Ishikawa (cell line): ENCODE measurements at regions not wholly inside any gene's neighbourhood (a gene's known extent, or its start where the extent isn't known, plus 50 kb on each side); places are given as distances from the start of the nearest gene placed in this dataset.

Experiments used
- CEBPB ChIP-seq: IDR thresholded peaks from 2 replicates; pipeline ENCODE4 v1.6.1; 2012
- CREB1 ChIP-seq: IDR thresholded peaks from 2 replicates; pipeline ENCODE4 v1.6.1; 2012; ENCODE audit warnings: low read depth
- EGR1 ChIP-seq: IDR thresholded peaks from 2 replicates; pipeline ENCODE4 v1.6.1; 2012
- EP300 ChIP-seq: IDR thresholded peaks from 2 replicates; pipeline ENCODE4 v1.6.1; 2012; ENCODE audit warnings: borderline replicate concordance
- FOXM1 ChIP-seq: IDR thresholded peaks from 2 replicates; pipeline ENCODE4 v1.6.1; 2012; ENCODE audit warnings: low read depth, borderline replicate concordance
- NFIC ChIP-seq: IDR thresholded peaks from 2 replicates; pipeline ENCODE4 v1.6.1; 2012
- RAD21 ChIP-seq: IDR thresholded peaks from 2 replicates; pipeline ENCODE4 v1.6.1; 2012; ENCODE audit warnings: low read depth
- TAF1 ChIP-seq: IDR thresholded peaks from 2 replicates; pipeline ENCODE4 v1.6.1; 2012; ENCODE audit warnings: low read depth, mild to moderate bottlenecking
- TCF12 ChIP-seq: IDR thresholded peaks from 2 replicates; pipeline ENCODE4 v1.6.1; 2012; ENCODE audit warnings: low read depth
- TEAD4 ChIP-seq: IDR thresholded peaks from 2 replicates; pipeline ENCODE4 v1.6.1; 2012
- YY1 ChIP-seq: IDR thresholded peaks from 2 replicates; pipeline ENCODE4 v1.6.1; 2012; ENCODE audit warnings: low read depth
- ZBTB7A ChIP-seq: IDR thresholded peaks from 2 replicates; pipeline ENCODE4 v1.6.1; 2012; ENCODE audit warnings: low read depth
- TF ChIP-seq, protein P1 (sequence below): IDR thresholded peaks from 2 replicates; pipeline ENCODE4 v1.6.1; 2012; ENCODE audit warnings: low read depth, mild to moderate bottlenecking
- TF ChIP-seq, protein P2 (sequence below): IDR thresholded peaks from 2 replicates; pipeline ENCODE4 v1.6.1; 2012
- TF ChIP-seq, protein P3 (sequence below): IDR thresholded peaks from 2 replicates; pipeline ENCODE4 v1.6.1; 2012

DNA sequence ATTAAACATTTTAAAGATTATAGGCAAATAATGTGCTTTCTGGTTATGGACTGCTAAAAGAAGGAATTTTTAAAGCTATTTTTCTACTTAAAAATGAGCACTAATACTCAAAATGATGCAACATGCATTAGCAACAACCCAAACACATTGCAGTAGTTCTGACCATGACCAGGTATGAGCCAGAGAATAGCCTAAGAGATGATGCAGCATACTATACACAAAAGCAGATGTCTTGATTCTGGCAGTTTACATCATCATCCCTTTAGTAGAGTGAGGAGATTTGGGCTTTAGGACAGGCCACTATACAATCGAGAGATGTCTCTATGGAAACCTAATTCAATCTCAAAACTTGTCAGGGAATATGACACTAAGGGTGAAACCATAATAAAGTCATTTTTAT is 307.1 kb downstream of the PRR16 start:
- TF ChIP-seq EGR1 = no peak
- TF ChIP-seq CEBPB = no peak
- TF ChIP-seq NFIC = no peak
- no peak for TF ChIP-seq TEAD4
- TF ChIP-seq ZBTB7A = no peak
- TF ChIP-seq, protein P1, sequence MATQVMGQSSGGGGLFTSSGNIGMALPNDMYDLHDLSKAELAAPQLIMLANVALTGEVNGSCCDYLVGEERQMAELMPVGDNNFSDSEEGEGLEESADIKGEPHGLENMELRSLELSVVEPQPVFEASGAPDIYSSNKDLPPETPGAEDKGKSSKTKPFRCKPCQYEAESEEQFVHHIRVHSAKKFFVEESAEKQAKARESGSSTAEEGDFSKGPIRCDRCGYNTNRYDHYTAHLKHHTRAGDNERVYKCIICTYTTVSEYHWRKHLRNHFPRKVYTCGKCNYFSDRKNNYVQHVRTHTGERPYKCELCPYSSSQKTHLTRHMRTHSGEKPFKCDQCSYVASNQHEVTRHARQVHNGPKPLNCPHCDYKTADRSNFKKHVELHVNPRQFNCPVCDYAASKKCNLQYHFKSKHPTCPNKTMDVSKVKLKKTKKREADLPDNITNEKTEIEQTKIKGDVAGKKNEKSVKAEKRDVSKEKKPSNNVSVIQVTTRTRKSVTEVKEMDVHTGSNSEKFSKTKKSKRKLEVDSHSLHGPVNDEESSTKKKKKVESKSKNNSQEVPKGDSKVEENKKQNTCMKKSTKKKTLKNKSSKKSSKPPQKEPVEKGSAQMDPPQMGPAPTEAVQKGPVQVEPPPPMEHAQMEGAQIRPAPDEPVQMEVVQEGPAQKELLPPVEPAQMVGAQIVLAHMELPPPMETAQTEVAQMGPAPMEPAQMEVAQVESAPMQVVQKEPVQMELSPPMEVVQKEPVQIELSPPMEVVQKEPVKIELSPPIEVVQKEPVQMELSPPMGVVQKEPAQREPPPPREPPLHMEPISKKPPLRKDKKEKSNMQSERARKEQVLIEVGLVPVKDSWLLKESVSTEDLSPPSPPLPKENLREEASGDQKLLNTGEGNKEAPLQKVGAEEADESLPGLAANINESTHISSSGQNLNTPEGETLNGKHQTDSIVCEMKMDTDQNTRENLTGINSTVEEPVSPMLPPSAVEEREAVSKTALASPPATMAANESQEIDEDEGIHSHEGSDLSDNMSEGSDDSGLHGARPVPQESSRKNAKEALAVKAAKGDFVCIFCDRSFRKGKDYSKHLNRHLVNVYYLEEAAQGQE = no peak
- TF ChIP-seq CREB1 = no peak
- no peak for TF ChIP-seq FOXM1
- TF ChIP-seq RAD21 = no peak
- TF ChIP-seq, protein P2, sequence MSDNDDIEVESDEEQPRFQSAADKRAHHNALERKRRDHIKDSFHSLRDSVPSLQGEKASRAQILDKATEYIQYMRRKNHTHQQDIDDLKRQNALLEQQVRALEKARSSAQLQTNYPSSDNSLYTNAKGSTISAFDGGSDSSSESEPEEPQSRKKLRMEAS = no peak
- no peak for TF ChIP-seq EP300
- no peak for TF ChIP-seq YY1
- no peak for TF ChIP-seq TAF1
- TF ChIP-seq, protein P3, sequence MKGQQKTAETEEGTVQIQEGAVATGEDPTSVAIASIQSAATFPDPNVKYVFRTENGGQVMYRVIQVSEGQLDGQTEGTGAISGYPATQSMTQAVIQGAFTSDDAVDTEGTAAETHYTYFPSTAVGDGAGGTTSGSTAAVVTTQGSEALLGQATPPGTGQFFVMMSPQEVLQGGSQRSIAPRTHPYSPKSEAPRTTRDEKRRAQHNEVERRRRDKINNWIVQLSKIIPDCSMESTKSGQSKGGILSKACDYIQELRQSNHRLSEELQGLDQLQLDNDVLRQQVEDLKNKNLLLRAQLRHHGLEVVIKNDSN = no peak
- no peak for TF ChIP-seq TCF12

DNA sequence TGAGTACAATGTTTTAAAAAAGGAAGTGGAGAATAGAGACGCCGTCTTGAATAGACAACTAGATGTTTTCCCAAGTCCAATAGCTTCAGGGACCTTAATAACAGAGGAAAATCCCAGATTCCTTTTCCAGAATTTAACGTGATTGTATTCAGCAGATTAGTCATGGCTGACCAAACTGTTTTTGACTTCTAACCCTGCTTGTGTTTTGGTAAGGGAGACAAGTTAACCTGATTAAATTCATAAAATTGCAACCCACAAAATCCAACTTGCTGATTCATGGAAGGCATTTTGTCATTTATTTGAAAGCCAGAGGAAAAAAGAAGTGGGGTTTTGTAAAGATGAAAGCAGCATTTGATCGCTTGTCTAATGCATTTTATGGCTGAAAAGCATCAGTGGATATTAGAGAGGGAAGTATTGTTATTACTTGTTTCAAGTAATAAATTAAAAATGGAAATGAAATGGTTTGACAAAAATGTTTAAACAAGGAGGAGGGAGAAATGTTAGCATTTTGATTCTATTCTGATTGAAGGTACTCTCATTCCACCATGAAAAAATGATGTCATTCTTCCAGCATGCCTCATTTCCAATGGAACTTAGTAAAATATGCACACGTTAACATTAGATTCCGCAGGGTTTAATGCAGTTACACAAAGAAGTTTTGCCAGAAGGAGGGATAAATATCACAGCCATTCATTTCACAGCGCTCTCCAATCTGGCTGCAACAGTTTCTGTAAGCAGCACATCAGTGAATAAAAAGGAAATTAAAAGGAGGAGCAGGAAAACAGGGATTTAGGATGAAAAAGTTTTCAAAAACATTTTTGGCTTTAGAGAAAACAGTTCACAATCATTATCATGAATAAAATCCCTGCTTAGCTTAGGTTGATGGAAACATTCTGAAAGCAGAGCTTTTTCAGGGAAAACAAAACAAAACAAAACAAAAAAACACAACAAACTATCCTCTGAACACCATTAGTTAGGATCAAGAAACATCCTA is 314.7 kb downstream of the PRR16 start:
- TF ChIP-seq, protein P1 = no peak
- TF ChIP-seq CREB1 (no peak), TAF1 (no peak), ZBTB7A (no peak), EP300 (no peak), EGR1 (no peak), TEAD4 (no peak), CEBPB (no peak), TCF12 (no peak), YY1 (no peak), RAD21 (no peak), FOXM1 (no peak), NFIC (no peak)
- TF ChIP-seq, protein P2 = no peak
- TF ChIP-seq, protein P3 = no peak

DNA sequence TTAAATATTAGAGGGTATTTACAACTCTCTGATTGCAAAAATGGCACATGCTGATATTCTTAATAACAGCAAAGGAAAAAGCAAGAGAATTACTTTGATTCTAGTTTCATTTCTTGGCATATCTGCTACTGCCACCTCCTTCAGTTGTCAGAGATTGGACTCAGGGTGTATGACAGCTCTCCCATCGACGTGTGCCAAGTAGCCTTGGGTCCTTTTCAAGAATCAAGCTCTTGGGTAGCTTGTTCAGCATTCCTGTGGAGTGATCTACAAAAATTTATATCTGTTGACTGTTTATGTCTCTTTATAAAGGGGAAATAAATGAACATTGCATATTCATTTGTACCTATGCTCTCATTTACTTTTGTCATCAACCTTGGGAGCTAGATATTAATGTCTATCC is 315.6 kb downstream of the PRR16 start:
- TF ChIP-seq FOXM1 (no peak), CREB1 (no peak)

DNA sequence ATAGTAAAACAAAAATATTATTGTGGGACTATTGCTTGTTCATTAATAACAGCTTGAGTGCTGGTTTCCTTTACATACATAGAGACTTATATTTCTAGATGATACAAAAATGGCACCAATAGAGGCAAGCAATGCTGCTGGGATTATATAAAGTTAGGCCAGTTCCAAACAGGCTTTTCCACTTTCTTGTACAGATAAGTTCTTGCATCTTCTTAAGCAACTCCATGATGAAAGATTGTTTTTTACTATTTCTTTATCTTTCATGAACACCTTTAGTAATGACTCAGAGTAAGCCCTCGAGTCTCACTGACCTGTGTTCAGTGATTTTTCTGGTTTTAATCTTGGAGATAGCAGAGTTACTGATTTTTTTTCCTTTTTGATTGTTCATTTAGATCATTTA is 324.4 kb downstream of the PRR16 start:
- TF ChIP-seq EGR1 (no peak), TCF12 (no peak), FOXM1 (no peak), ZBTB7A (no peak), EP300 (no peak), TAF1 (no peak), CEBPB (no peak)
- TF ChIP-seq, protein P2 = no peak
- TF ChIP-seq, protein P3 = no peak
- TF ChIP-seq, protein P1 = no peak
